NCI-H526 treated with DMSO at 0.1 percent for 48 hours (cell line): ENCODE measurements at regions not wholly inside any gene's neighbourhood (a gene's known extent, or its start where the extent isn't known, plus 50 kb on each side); places are given as distances from the start of the nearest gene placed in this dataset.

Experiments used
- DNase-seq: peaks from one replicate; lab custom pipeline; 2025; lab: John Stamatoyannopoulos, UW

DNA sequence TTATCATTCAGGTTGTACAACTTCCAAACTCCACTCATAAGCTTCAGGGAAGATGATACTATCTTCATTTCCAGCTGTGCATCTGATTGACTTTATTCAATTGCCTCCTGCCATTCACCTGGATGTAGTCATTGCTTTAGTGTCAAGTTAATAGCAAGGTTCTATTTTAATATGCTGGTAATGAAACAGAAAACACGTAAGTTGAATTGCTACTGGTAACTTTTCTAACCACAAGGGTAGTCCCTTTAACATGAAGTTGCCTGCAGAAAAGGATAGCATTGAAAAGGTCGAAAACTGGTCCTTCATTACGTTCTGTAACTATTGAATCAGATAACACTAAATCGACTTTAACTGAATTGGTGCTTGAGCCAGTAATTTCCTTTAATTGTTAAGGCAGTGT lies 459.4 kb upstream of the CDH6 start:
- no peak for DNase-seq

DNA sequence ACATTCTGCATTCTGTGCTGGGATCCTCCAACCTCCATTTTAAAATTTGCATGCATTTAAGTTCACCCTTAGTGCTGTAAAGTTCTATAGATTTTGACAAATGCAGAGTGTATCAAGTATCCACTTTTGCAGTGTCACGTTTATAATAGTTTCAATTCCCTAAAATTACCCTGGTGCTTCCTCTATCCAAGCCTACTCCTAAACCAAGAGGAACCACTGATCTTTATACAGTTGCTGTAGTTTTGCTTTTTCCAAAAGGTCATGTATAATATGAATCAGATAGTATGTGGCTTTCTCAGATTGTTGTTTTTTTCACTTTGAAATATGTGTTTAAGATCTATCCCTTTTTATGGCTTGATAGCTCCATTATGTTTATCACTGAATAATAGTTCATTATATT lies 468.4 kb upstream of the CDH6 start:
- no peak for DNase-seq

GRCh38 chr5:30698217-30698616 lies 495.3 kb upstream of the CDH6 start:
- no peak for DNase-seq

- no peak for DNase-seq
Measured at GRCh38 chr5:30693326-30693725, 500.2 kb upstream of the CDH6 start.

- DNase-seq = no peak
Measured at GRCh38 chr5:30690931-30691330, 502.6 kb upstream of the CDH6 start.

GRCh38 chr5:30687461-30687860 lies 506.0 kb upstream of the CDH6 start:
- DNase-seq = no peak

DNA sequence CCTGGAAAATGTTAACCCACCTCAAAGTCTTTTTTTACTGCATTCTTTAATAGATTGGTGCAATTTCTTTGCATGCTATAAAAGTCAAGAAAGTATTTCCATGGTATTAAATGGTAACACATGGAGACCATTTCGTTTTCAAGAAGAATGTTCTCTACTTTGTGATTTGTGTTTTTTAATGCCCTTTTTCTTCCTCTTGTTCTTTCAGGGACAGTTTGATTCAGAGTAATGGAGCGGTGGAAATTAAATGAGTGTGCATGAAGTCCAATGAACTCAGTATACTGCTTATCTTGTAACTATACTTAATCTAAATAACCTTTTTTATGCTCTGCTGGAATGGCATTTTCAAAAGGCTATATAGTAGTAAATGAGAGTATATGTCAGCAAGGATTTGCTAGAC lies 507.0 kb upstream of the CDH6 start:
- DNase-seq = no peak

DNA sequence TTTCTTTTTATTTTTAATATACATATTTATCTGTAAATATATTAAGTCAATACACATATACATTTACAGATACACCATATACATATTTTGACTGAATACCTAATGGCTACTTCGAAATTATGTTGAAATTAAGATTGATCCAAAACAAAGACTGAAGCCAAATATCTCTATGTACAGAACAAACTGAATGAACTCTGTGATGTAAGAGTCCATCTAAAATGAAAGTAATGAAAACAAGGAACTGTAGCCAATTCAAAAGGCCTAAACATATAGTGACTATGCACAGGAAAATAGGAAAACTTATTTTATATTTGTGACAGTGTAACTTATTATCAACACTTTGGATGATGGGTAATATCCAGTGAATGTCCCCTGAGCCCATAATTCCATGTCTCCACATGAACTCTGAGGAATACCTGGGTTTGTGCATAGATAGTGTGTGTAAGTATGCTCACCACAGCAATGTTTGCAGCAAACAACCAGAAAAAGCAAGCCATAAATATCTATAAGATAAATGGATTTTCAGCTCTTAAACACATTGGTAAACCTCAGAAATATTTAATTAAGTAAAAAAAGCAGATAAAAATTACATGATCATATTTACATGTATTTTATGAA lies 517.2 kb upstream of the CDH6 start:
- DNase-seq = no peak

- DNase-seq = no peak
Measured at GRCh38 chr5:30667293-30667692, 526.2 kb upstream of the CDH6 start.

DNA sequence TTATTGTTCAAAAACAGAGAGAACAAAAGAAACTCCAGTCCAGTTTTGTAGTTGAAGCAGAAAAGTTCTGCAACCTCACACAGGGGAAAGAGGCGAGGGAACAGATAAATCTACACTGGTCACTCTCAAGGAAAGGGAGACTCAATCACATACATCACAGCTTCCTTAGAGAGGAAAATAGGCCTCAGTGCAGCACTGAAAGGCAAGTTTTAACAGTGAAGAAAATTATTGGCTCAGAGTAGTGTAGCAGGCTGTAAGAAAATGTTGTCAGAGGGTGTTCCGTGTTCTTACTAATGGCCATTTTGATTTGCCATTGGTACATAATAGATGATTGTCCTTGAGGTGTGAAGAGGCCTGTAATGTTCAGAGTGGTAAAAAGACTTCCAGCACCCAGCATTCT lies 530.0 kb upstream of the CDH6 start:
- DNase-seq = no peak

DNA sequence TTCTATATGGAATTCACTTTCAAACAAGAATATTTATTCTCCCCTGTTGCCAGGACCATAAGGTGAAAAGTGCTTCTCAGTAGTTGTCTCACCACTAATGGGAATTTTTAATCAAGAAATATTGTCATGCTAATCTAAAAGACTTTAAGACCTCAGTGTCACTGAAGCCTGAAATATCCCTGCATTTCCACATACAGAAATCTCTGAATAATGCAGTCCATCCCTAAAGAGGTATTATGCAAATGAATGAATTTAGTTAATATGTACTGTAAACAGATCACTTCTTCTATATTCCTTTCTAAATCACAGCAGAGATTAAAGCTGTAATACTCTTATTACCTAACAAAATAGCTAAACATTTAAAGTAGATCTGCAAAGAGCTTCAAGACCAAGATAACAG lies 531.1 kb upstream of the CDH6 start:
- no peak for DNase-seq

GRCh38 chr5:30661730-30662129 lies 531.8 kb upstream of the CDH6 start:
- DNase-seq = no peak

DNA sequence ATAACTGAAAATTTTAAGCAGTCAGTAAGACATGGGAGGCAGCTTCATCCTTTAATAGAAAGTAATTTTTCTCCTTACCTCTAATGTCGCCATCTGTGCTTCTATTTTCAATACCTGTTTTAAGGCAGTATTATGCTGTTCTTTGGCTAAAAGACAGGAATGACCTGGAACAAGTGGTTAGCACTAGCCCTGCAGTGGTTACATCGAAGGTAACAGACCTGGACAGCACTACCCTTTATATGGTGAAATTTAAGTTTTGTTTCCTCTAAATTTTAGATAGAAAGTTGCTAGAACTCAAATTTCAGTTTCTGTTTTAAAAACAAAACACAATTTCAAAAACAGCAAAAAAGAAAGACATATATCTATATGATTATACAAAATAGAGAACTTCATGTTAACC lies 534.1 kb upstream of the CDH6 start:
- DNase-seq = no peak

DNA sequence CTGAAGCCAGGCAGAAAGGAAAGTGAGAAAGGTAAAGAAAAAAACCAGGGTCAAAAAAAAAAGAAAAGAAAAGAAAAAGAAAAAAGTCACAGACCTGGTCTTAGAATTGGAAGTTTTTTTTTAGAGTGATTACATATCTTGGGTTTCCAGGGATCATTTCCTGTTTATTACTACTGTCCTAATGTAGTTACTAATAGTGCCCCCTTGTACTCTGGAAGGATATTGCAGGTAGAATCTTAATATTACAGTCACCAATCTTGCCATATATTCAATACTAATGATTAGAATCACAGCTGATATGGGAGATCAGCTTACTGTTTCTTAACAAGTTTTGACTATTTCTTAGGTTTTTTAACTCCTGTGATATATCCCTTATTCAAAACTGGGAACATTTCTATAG lies 543.2 kb upstream of the CDH6 start:
- DNase-seq = no peak

DNA sequence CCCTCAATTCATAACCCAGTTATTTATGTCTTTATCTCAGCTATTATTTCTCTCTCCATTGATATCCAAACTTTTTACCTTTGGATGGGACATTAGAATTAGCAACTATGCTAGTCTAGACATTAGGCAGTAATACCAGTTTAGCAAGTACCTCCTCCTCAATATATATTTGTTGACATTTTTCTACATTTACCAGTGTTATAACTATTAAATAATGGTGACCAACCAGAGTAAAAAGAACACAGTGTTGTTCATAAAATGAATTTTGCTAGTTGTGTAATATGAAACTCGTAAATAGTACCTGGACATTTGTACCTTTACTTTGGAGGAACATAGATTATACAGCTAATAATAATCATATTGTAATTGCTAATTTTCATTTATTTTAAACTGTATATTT lies 554.6 kb upstream of the CDH6 start:
- DNase-seq = no peak

- no peak for DNase-seq
Measured at GRCh38 chr5:30627945-30628344, 565.5 kb upstream of the CDH6 start.

GRCh38 chr5:30626557-30626956 lies 566.9 kb upstream of the CDH6 start:
- no peak for DNase-seq

GRCh38 chr5:30620481-30621085 lies 572.9 kb upstream of the CDH6 start:
- DNase-seq = no peak

GRCh38 chr5:30608501-30608900 lies 585.0 kb upstream of the CDH6 start:
- DNase-seq = no peak

DNA sequence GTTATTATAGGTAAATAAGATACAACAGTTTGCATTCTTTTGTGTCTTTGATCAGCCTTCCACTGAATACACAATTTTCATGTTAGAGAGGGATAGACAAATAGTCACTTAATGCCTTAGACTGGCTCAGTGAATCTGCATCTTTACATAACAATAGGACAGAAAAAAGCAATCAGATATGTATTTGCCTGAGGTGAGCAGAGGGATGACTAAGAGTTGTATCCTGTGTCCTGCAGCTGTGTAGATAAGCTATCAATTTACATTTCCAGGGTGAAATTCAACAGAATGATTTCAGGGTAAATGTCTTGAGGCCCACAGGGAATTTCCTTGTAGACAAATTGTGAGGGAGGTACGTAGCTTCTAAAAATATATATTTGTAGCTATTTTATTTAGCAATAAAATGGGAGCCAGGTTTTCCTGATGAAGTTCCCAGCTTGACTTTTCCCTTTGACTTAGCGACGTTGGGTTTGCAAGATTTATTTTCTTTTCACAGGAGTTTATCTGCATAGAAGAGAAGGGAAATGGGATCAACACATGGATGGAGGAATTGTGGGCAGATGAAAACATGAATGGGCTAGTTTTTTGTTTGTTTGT lies 586.1 kb upstream of the CDH6 start:
- DNase-seq = no peak

- no peak for DNase-seq
Measured at GRCh38 chr5:30605693-30606268, 587.7 kb upstream of the CDH6 start.

- no peak for DNase-seq
Measured at GRCh38 chr5:30604648-30605262, 588.7 kb upstream of the CDH6 start.

DNA sequence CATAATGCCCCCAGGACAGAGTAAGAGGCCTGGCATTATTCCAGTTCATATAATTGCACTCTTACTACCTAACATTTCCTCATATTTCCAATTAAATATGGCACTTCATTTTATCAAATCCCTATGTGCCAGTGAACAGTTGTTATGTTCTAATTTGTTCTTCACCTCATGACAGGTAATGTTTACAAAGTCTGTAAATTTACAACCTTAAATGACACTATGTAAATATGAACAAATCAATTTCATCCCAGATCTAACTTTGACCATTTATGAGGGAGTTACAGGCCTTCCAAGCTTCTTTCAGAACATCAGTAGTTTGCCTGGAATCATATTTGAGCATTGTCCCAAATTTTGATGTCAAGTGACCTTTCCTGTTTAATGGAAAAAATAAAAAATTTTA lies 592.6 kb upstream of the CDH6 start:
- DNase-seq = no peak
